Keratinocyte (primary cell): ENCODE measurements at regions not wholly inside any gene's neighbourhood (a gene's known extent, or its start where the extent isn't known, plus 50 kb on each side); places are given as distances from the start of the nearest gene placed in this dataset.

Source experiments
- DNase-seq: peaks from one replicate; pipeline ENCODE4 v3.0.0-alpha.2; 2011; ENCODE audit warnings: low read depth, missing footprints, low spot score
- FAIRE-seq: peaks from 2 replicates; lab custom pipeline; 2011; peaks lifted over from hg19 to GRCh38; lab: Jason Lieb, UNC
- H2AFZ ChIP-seq: 2 replicates; pipeline ENCODE4 v1.6.0; 2012; ENCODE audit warnings: low read length, control low read depth, inconsistent platforms; ENCODE audit not compliant: control insufficient read depth
- H3K27ac ChIP-seq: 2 replicates; pipeline ENCODE4 v1.5.1; 2011; ENCODE audit warnings: low read length; ENCODE audit not compliant: control insufficient read depth, insufficient read depth
- H3K27me3 ChIP-seq: 3 replicates; pipeline ENCODE4 v1.6.0; 2011; ENCODE audit warnings: low read length; ENCODE audit not compliant: control insufficient read depth, insufficient read depth; ENCODE audit errors: extremely low read depth
- H3K36me3 ChIP-seq, 2 experiments: 2 replicates in 1 of 2; 3 replicates in 1 of 2; pipeline ENCODE4 v1.5.1; 2011; ENCODE audit warnings: low read length in 2 of 2, mild to moderate bottlenecking in 1 of 2; ENCODE audit not compliant: control insufficient read depth in 2 of 2, insufficient read depth in 2 of 2; ENCODE audit errors: extremely low read depth in 1 of 2
- H3K4me1 ChIP-seq: 3 replicates; pipeline ENCODE4 v1.5.1; 2011; ENCODE audit warnings: low read length; ENCODE audit not compliant: control insufficient read depth, insufficient read depth; ENCODE audit errors: extremely low read depth
- H3K4me2 ChIP-seq: 3 replicates; pipeline ENCODE4 v1.6.0; 2011; ENCODE audit warnings: low read depth, low read length; ENCODE audit not compliant: control insufficient read depth, insufficient read depth; ENCODE audit errors: extremely low read depth
- H3K4me3 ChIP-seq, 3 experiments: fragments of 200-600 bp in 1 of 3; sonication (generic) in 1 of 3; 2 replicates in 2 of 3; 3 replicates in 1 of 3; pipeline ENCODE4 v1.5.1; 2011 to 2016; ENCODE audit warnings: low read length in 3 of 3, mild to moderate bottlenecking in 3 of 3, control low read depth in 2 of 3, inconsistent platforms in 1 of 3, low read depth in 1 of 3, mixed read lengths in 1 of 3, mixed run types in 1 of 3, moderate library complexity in 1 of 3; ENCODE audit not compliant: control insufficient read depth in 2 of 3, insufficient read depth in 2 of 3; ENCODE audit errors: extremely low read depth in 1 of 3
- H3K79me2 ChIP-seq: 2 replicates; pipeline ENCODE4 v1.6.0; 2012; ENCODE audit warnings: low read length; ENCODE audit not compliant: control insufficient read depth, insufficient read depth
- H3K9ac ChIP-seq: 3 replicates; pipeline ENCODE4 v1.6.0; 2011; ENCODE audit warnings: low read length; ENCODE audit not compliant: control insufficient read depth, insufficient read depth; ENCODE audit errors: extremely low read depth
- H3K9me1 ChIP-seq: 3 replicates; pipeline ENCODE4 v1.6.0; 2011; ENCODE audit warnings: low read length; ENCODE audit not compliant: control insufficient read depth, insufficient read depth; ENCODE audit errors: extremely low read depth
- H3K9me3 ChIP-seq: 2 replicates; pipeline ENCODE4 v1.5.1; 2012; ENCODE audit warnings: low read depth, low read length; ENCODE audit not compliant: control insufficient read depth
- H4K20me1 ChIP-seq: 3 replicates; pipeline ENCODE4 v1.6.0; 2011; ENCODE audit warnings: low read length; ENCODE audit not compliant: control insufficient read depth, insufficient read depth; ENCODE audit errors: extremely low read depth
- CTCF ChIP-seq, 3 experiments: IDR thresholded peaks in 1 of 3; conservative IDR thresholded peaks in 1 of 3; optimal IDR thresholded peaks in 1 of 3; 2 replicates in 2 of 3; 3 replicates in 1 of 3; pipeline versions ENCODE3 to v1.5.1; 2011; ENCODE audit warnings: low read length in 3 of 3, mild to moderate bottlenecking in 3 of 3, moderate library complexity in 2 of 3, control low read depth in 1 of 3, inconsistent platforms in 1 of 3; ENCODE audit not compliant: insufficient read depth in 2 of 3; ENCODE audit errors: extremely low read depth in 1 of 3
- EZH2 ChIP-seq: IDR thresholded peaks from one replicate; pipeline ENCODE4 v1.6.1; 2012; ENCODE audit warnings: inconsistent platforms, mild to moderate bottlenecking, low read length, moderate library complexity
- dilution Hi-C: fragments of 300-500 bp; cut with MboI; formaldehyde crosslinking; loops from one replicate; pipeline ENCODE4 v1.7.0; 2020; ENCODE audit warnings: low sequenced_read_pairs; ENCODE audit not compliant: extremely low pct_ligation_motif_present

GRCh38 chr16:9526791-9527190, 435.3 kb downstream of the HAPSTR1 start:
- no peak overlapping the region for H2AFZ ChIP-seq
- no peak overlapping the region for H3K4me3 ChIP-seq
- dilution Hi-C loops = no loop called here
- no peak overlapping the region for H3K9ac ChIP-seq
- TF ChIP-seq CTCF (optimal IDR thresholded peaks at IDR 0.05 in 1 of 3, IDR thresholded peaks at IDR 0.05 in 1 of 3, conservative IDR thresholded peaks at IDR 0.05 in 1 of 3; ENCODE audit: extremely low read depth in 1 of 3, insufficient read depth in 2 of 3, low read length in 3 of 3) = no peak
- no peak for TF ChIP-seq EZH2
- DNase-seq (no peak), FAIRE-seq (no peak)
- no peaks in the 10 kb centered on the region for H3K4me1 ChIP-seq
- no peaks in the 10 kb centered on the region for H3K79me2 ChIP-seq
- no peaks in the 10 kb centered on the region for H3K36me3 ChIP-seq
- no peak overlapping the region for H3K4me2 ChIP-seq
- no peaks in the 10 kb centered on the region for H3K9me1 ChIP-seq
- no peak overlapping the region for H3K27ac ChIP-seq
- H3K27me3 ChIP-seq = no peaks in the 10 kb centered on the region
- H4K20me1 ChIP-seq = no peaks in the 10 kb centered on the region
- H3K9me3 ChIP-seq = no peaks in the 10 kb centered on the region

GRCh38 chr16:9527976-9528375, 436.5 kb downstream of the HAPSTR1 start:
- Histone ChIP-seq H3K9me1 (no peaks in the 10 kb centered on the region), H3K27ac (no peak overlapping the region), H3K4me2 (no peak overlapping the region), H3K36me3 (no peaks in the 10 kb centered on the region), H2AFZ (no peak overlapping the region), H3K4me3 (no peak overlapping the region), H3K9ac (no peak overlapping the region), H3K9me3 (no peaks in the 10 kb centered on the region), H4K20me1 (no peaks in the 10 kb centered on the region), H3K4me1 (no peaks in the 10 kb centered on the region), H3K27me3 (no peaks in the 10 kb centered on the region), H3K79me2 (no peaks in the 10 kb centered on the region)
- dilution Hi-C loops = no loop called here
- DNase-seq = no peak
- TF ChIP-seq CTCF (optimal IDR thresholded peaks at IDR 0.05 in 1 of 3, IDR thresholded peaks at IDR 0.05 in 1 of 3, conservative IDR thresholded peaks at IDR 0.05 in 1 of 3; ENCODE audit: extremely low read depth in 1 of 3, insufficient read depth in 2 of 3, low read length in 3 of 3) = no peak
- no peak for TF ChIP-seq EZH2
- FAIRE-seq = no peak
